IPS-18a (cell line): ENCODE measurements at regions not wholly inside any gene's neighbourhood (a gene's known extent, or its start where the extent isn't known, plus 50 kb on each side); places are given as distances from the start of the nearest gene placed in this dataset.
"Not testable (repeated sequence)": the region's sequence is repeated elsewhere in the genome, so short reads cannot be mapped to it uniquely, and the experiment has no call there.

Experiments
- H3K27ac ChIP-seq: one replicate; pipeline ENCODE4 v1.5.1; 2013; ENCODE audit warnings: low read length
- H3K27me3 ChIP-seq: one replicate; pipeline ENCODE4 v1.6.1; 2013; ENCODE audit warnings: mild to moderate bottlenecking, low read length; ENCODE audit not compliant: control insufficient read depth, insufficient read depth
- H3K36me3 ChIP-seq: one replicate; pipeline ENCODE4 v1.6.1; 2013; ENCODE audit warnings: low read depth, low read length; ENCODE audit not compliant: control insufficient read depth
- H3K4me1 ChIP-seq: one replicate; pipeline ENCODE4 v1.6.1; 2013; ENCODE audit warnings: low read depth, low read length; ENCODE audit not compliant: control insufficient read depth
- H3K4me3 ChIP-seq: one replicate; pipeline ENCODE4 v1.5.1; 2013; ENCODE audit warnings: low read length
- H3K9ac ChIP-seq: one replicate; pipeline ENCODE4 v1.6.1; 2013; ENCODE audit warnings: mild to moderate bottlenecking, low read length, moderate library complexity
- H3K9me3 ChIP-seq: one replicate; pipeline ENCODE4 v1.6.1; 2013; ENCODE audit warnings: low read depth, low read length; ENCODE audit not compliant: control insufficient read depth

GRCh38 chr2:167670588-167670987, 576.8 kb downstream of the STK39 start:
- H3K36me3 ChIP-seq = no peaks in the 10 kb centered on the region

GRCh38 chr2:167653131-167653530, 594.3 kb downstream of the STK39 start:
- Histone ChIP-seq H3K4me1 (peaks cover 10% of the 10 kb centered on the region), H3K36me3 (no peaks in the 10 kb centered on the region), H3K27me3 (no peaks in the 10 kb centered on the region), H3K4me3 (no peak overlapping the region), H3K27ac (no peak overlapping the region), H3K9me3 (no peaks in the 10 kb centered on the region), H3K9ac (no peak overlapping the region)

More at GRCh38 chr2:167670588-167670987, 576.8 kb downstream of the STK39 start:
- Histone ChIP-seq H3K9ac (no peak overlapping the region), H3K27ac (no peak overlapping the region), H3K4me1 (no peaks in the 10 kb centered on the region), H3K27me3 (no peaks in the 10 kb centered on the region), H3K9me3 (peaks cover 4% of the 10 kb centered on the region), H3K4me3 (no peak overlapping the region)

GRCh38 chr2:167652401-167652800, 595.0 kb downstream of the STK39 start:
- Histone ChIP-seq H3K27ac (no peak overlapping the region), H3K27me3 (no peaks in the 10 kb centered on the region), H3K36me3 (no peaks in the 10 kb centered on the region)

GRCh38 chr2:167651406-167652151, 595.8 kb downstream of the STK39 start:
- no peaks in the 10 kb centered on the region for H3K9me3 ChIP-seq
- H3K27me3 ChIP-seq = no peaks in the 10 kb centered on the region
- H3K9ac ChIP-seq = no peak overlapping the region
- H3K27ac ChIP-seq = no peak overlapping the region
- H3K4me3 ChIP-seq = no peak overlapping the region
- peaks cover 10% of the 10 kb centered on the region for H3K4me1 ChIP-seq
- no peaks in the 10 kb centered on the region for H3K36me3 ChIP-seq

More at GRCh38 chr2:167652401-167652800, 595.0 kb downstream of the STK39 start:
- Histone ChIP-seq H3K9ac (no peak overlapping the region), H3K9me3 (no peaks in the 10 kb centered on the region), H3K4me1 (peaks cover 10% of the 10 kb centered on the region), H3K4me3 (no peak overlapping the region)

GRCh38 chr2:167646557-167646956, 600.8 kb downstream of the STK39 start:
- Histone ChIP-seq H3K27me3 (no peaks in the 10 kb centered on the region), H3K9me3 (no peaks in the 10 kb centered on the region), H3K36me3 (no peaks in the 10 kb centered on the region), H3K4me1 (peaks cover 4% of the 10 kb centered on the region), H3K4me3 (no peak overlapping the region), H3K9ac (no peak overlapping the region), H3K27ac (no peak overlapping the region)

GRCh38 chr2:167640096-167640495, 607.3 kb downstream of the STK39 start:
- no peaks in the 10 kb centered on the region for H3K9me3 ChIP-seq
- H3K4me3 ChIP-seq = no peak overlapping the region
- H3K9ac ChIP-seq = no peak overlapping the region
- no peak overlapping the region for H3K27ac ChIP-seq
- no peaks in the 10 kb centered on the region for H3K4me1 ChIP-seq
- H3K36me3 ChIP-seq = no peaks in the 10 kb centered on the region
- H3K27me3 ChIP-seq = no peaks in the 10 kb centered on the region

- Histone ChIP-seq H3K4me3 (no peak overlapping the region), H3K27ac (no peak overlapping the region), H3K27me3 (no peaks in the 10 kb centered on the region), H3K9ac (no peak overlapping the region), H3K4me1 (no peaks in the 10 kb centered on the region), H3K9me3 (no peaks in the 10 kb centered on the region), H3K36me3 (no peaks in the 10 kb centered on the region)
Measured at GRCh38 chr2:167637741-167638140, 609.7 kb downstream of the STK39 start.

- H3K4me3 ChIP-seq, H3K4me1 ChIP-seq, H3K9ac ChIP-seq, H3K36me3 ChIP-seq, H3K9me3 ChIP-seq, H3K27me3 ChIP-seq, H3K27ac ChIP-seq: not testable (repeated sequence)
Measured at GRCh38 chr2:167632271-167632670, 615.1 kb downstream of the STK39 start.

- Histone ChIP-seq H3K27ac (no peak overlapping the region), H3K9ac (no peak overlapping the region), H3K9me3 (no peaks in the 10 kb centered on the region), H3K36me3 (no peaks in the 10 kb centered on the region), H3K27me3 (no peaks in the 10 kb centered on the region), H3K4me1 (no peaks in the 10 kb centered on the region), H3K4me3 (no peak overlapping the region)
Measured at GRCh38 chr2:167626961-167627360, 620.4 kb downstream of the STK39 start.

- Histone ChIP-seq H3K27ac (no peak overlapping the region), H3K36me3 (no peaks in the 10 kb centered on the region), H3K9me3 (no peaks in the 10 kb centered on the region), H3K4me1 (no peaks in the 10 kb centered on the region), H3K9ac (no peak overlapping the region), H3K4me3 (no peak overlapping the region), H3K27me3 (no peaks in the 10 kb centered on the region)
Measured at GRCh38 chr2:167626301-167626700, 621.1 kb downstream of the STK39 start.

GRCh38 chr2:167616997-167617396, 630.4 kb downstream of the STK39 start:
- no peak overlapping the region for H3K4me3 ChIP-seq
- H3K27me3 ChIP-seq = no peaks in the 10 kb centered on the region
- H3K27ac ChIP-seq = no peak overlapping the region
- H3K9ac ChIP-seq = no peak overlapping the region
- H3K9me3 ChIP-seq = no peaks in the 10 kb centered on the region
- no peaks in the 10 kb centered on the region for H3K36me3 ChIP-seq
- no peaks in the 10 kb centered on the region for H3K4me1 ChIP-seq

- Histone ChIP-seq H3K9me3 (no peaks in the 10 kb centered on the region), H3K9ac (no peak overlapping the region), H3K36me3 (no peaks in the 10 kb centered on the region)
Measured at GRCh38 chr2:167613471-167613870, 633.9 kb downstream of the STK39 start.

More at GRCh38 chr2:167613471-167613870, 633.9 kb downstream of the STK39 start:
- Histone ChIP-seq H3K27me3 (no peaks in the 10 kb centered on the region), H3K4me3 (no peak overlapping the region), H3K27ac (no peak overlapping the region), H3K4me1 (no peaks in the 10 kb centered on the region)
